ENCODE measurements at regions not wholly inside any gene's neighbourhood (a gene's known extent, or its start where the extent isn't known, plus 50 kb on each side); places are given as distances from the start of the nearest gene placed in this dataset.

GRCh38 chr9:13035822-13036221 lies 243.7 kb downstream of the MPDZ start:
- TF ChIP-seq YY1 (IDR thresholded peaks at IDR 0.05; ENCODE audit: insufficient read depth, insufficient read length), result no peak
- no peak for TF ChIP-seq ZNF274 (IDR thresholded peaks at IDR 0.05; ENCODE audit: low read depth, low read length)
- TF ChIP-seq SUZ12 (IDR thresholded peaks at IDR 0.05; ENCODE audit: extremely low read depth, insufficient read depth, insufficient read length), result no peak
